Esophagus muscularis mucosa (tissue), 3 donors: ENCODE measurements at regions not wholly inside any gene's neighbourhood (a gene's known extent, or its start where the extent isn't known, plus 50 kb on each side); places are given as distances from the start of the nearest gene placed in this dataset.

Experiments used
- POLR2A ChIP-seq: fragments of 450-650 bp; IDR thresholded peaks from one replicate; pipeline ENCODE4 v1.6.1; 2017; ENCODE audit warnings: antibody characterized with exemption, moderate library complexity, mild to moderate bottlenecking, low read depth
- TF ChIP-seq, protein P1 (sequence below), 3 experiments: fragments of 200-600 bp in 2 of 3; fragments of 450-650 bp in 1 of 3; sonication (generic) in 2 of 3; IDR thresholded peaks; one replicate each; pipeline ENCODE4 v1.5.1; 2017 to 2019; ENCODE audit warnings: antibody characterized with exemption in 3 of 3, mild to moderate bottlenecking in 2 of 3, moderate library complexity in 1 of 3

DNA sequence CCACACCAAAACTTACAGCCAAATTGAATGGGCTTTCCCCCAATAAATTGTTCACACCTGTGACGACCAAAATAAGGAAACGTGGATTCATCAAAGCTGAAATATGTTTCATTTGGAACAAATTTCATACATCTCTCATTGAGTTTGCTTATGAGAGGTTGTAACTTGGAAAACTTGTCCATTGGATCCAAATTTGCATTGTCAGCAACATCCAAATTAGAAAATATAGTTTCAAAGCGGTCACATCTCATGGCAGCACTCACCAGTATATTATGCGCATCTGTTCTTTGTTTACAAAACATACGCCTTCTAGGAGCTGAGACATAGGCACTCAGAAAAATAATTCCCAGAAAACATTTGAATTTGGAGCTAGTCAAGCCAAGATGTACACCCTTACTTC lies 1028.2 kb upstream of the USP15 start:
- TF ChIP-seq, protein P1, sequence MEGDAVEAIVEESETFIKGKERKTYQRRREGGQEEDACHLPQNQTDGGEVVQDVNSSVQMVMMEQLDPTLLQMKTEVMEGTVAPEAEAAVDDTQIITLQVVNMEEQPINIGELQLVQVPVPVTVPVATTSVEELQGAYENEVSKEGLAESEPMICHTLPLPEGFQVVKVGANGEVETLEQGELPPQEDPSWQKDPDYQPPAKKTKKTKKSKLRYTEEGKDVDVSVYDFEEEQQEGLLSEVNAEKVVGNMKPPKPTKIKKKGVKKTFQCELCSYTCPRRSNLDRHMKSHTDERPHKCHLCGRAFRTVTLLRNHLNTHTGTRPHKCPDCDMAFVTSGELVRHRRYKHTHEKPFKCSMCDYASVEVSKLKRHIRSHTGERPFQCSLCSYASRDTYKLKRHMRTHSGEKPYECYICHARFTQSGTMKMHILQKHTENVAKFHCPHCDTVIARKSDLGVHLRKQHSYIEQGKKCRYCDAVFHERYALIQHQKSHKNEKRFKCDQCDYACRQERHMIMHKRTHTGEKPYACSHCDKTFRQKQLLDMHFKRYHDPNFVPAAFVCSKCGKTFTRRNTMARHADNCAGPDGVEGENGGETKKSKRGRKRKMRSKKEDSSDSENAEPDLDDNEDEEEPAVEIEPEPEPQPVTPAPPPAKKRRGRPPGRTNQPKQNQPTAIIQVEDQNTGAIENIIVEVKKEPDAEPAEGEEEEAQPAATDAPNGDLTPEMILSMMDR (IDR thresholded peaks at IDR 0.05) = no peak
- no peak for TF ChIP-seq POLR2A
